Neuronal stem cell (in vitro differentiated cells): ENCODE measurements at regions not wholly inside any gene's neighbourhood (a gene's known extent, or its start where the extent isn't known, plus 50 kb on each side); places are given as distances from the start of the nearest gene placed in this dataset.

Experiments
- DNase-seq: peaks from one replicate; pipeline ENCODE4 v3.0.0-alpha.2; 2013; ENCODE audit warnings: low spot score
- H2AFZ ChIP-seq: one replicate; pipeline ENCODE4 v1.6.1; 2013; ENCODE audit warnings: mild to moderate bottlenecking, low read length, inconsistent platforms
- H2AK5ac ChIP-seq: 2 replicates; pipeline ENCODE4 v1.6.1; 2013; ENCODE audit warnings: low read depth, mild to moderate bottlenecking, inconsistent platforms, low read length, moderate library complexity, mixed read lengths
- H2BK120ac ChIP-seq: 2 replicates; pipeline ENCODE4 v1.6.1; 2013; ENCODE audit warnings: low read depth, mild to moderate bottlenecking, inconsistent platforms, low read length, moderate library complexity, mixed read lengths
- H2BK12ac ChIP-seq: one replicate; pipeline ENCODE4 v1.6.1; 2013; ENCODE audit warnings: low read length, inconsistent platforms
- H2BK15ac ChIP-seq: 2 replicates; pipeline ENCODE4 v1.6.1; 2013; ENCODE audit warnings: mild to moderate bottlenecking, low read length, inconsistent platforms, mixed read lengths
- H2BK5ac ChIP-seq: one replicate; pipeline ENCODE4 v1.6.1; 2013; ENCODE audit warnings: inconsistent platforms, mild to moderate bottlenecking, low read length, moderate library complexity
- H3K14ac ChIP-seq: one replicate; pipeline ENCODE4 v1.6.1; 2013; ENCODE audit warnings: low read length, inconsistent platforms
- H3K18ac ChIP-seq: 2 replicates; pipeline ENCODE4 v1.6.1; 2013; ENCODE audit warnings: low read length, inconsistent platforms
- H3K23ac ChIP-seq: 2 replicates; pipeline ENCODE4 v1.6.1; 2013; ENCODE audit warnings: low read depth, mild to moderate bottlenecking, mixed read lengths, low read length, inconsistent platforms; ENCODE audit not compliant: poor library complexity
- H3K27ac ChIP-seq: replicated peaks from 3 replicates; pipeline ENCODE4 v1.5.1; 2013; ENCODE audit warnings: low read length, inconsistent platforms
- H3K27me3 ChIP-seq, 3 experiments: 2 replicates each; pipeline ENCODE4 v1.6.1; 2013; ENCODE audit warnings: low read length in 3 of 3, mild to moderate bottlenecking in 2 of 3, inconsistent platforms in 1 of 3, low read depth in 1 of 3, mixed read lengths in 1 of 3, moderate library complexity in 1 of 3; ENCODE audit not compliant: control insufficient read depth in 3 of 3, insufficient read depth in 3 of 3
- H3K36me3 ChIP-seq, 2 donors: replicated peaks in 1 of 2; 2 replicates each; pipeline ENCODE4 v1.6.1; 2013; ENCODE audit warnings: low read length in 2 of 2; ENCODE audit not compliant: control insufficient read depth in 2 of 2, insufficient read depth in 2 of 2
- H3K4ac ChIP-seq: 2 replicates; pipeline ENCODE4 v1.6.1; 2013; ENCODE audit warnings: inconsistent platforms, mild to moderate bottlenecking, low read length, moderate library complexity
- H3K4me1 ChIP-seq, 2 donors: 1 replicate in 1 of 2; 2 replicates in 1 of 2; pipeline ENCODE4 v1.6.1; 2013; ENCODE audit warnings: low read length in 2 of 2, low read depth in 1 of 2; ENCODE audit not compliant: control insufficient read depth in 2 of 2, insufficient read depth in 1 of 2
- H3K4me2 ChIP-seq: one replicate; pipeline ENCODE4 v1.6.1; 2013; ENCODE audit warnings: mild to moderate bottlenecking, low read length, inconsistent platforms; ENCODE audit not compliant: insufficient read depth, poor library complexity, severe bottlenecking
- H3K4me3 ChIP-seq, 2 donors: 2 replicates each; pipeline ENCODE4 v1.5.1; 2013; ENCODE audit warnings: low read length in 2 of 2, mild to moderate bottlenecking in 2 of 2, inconsistent platforms in 1 of 2, moderate library complexity in 1 of 2
- H3K79me1 ChIP-seq: one replicate; pipeline ENCODE4 v1.6.1; 2013; ENCODE audit warnings: low read depth, mild to moderate bottlenecking, inconsistent platforms, low read length, moderate library complexity
- H3K9ac ChIP-seq: one replicate; pipeline ENCODE4 v1.6.1; 2013; ENCODE audit warnings: mild to moderate bottlenecking, low read depth, low read length, inconsistent platforms; ENCODE audit not compliant: poor library complexity
- H3K9me3 ChIP-seq, 2 donors: replicated peaks in 1 of 2; 2 replicates each; pipeline versions ENCODE3 to v1.6.1; 2013; ENCODE audit warnings: low read length in 2 of 2, mild to moderate bottlenecking in 2 of 2, inconsistent platforms in 1 of 2, low read depth in 1 of 2, mixed read lengths in 1 of 2, moderate library complexity in 1 of 2; ENCODE audit not compliant: control insufficient read depth in 2 of 2, insufficient read depth in 1 of 2
- H4K8ac ChIP-seq: one replicate; pipeline ENCODE4 v1.6.1; 2013; ENCODE audit warnings: low read depth, mild to moderate bottlenecking, inconsistent platforms, low read length, moderate library complexity
- H4K91ac ChIP-seq: one replicate; pipeline ENCODE4 v1.6.1; 2013; ENCODE audit warnings: low read length, low read depth, mild to moderate bottlenecking, inconsistent platforms; ENCODE audit not compliant: poor library complexity
- WGBS, 2 donors: extraction: QIAGEN DNeasy Blood & Tissue Kit; methylation state at CpG; one replicate each; pipeline ENCODE4 v1.1.7; 2013; ENCODE audit warnings: missing lambda C conversion rate in 2 of 2, mixed read lengths in 1 of 2; ENCODE audit not compliant: insufficient read length in 2 of 2, insufficient replicate concordance in 1 of 2; ENCODE audit errors: extremely low coverage in 2 of 2; 5-methylcytosine and 5-hydroxymethylcytosine counted together

DNA sequence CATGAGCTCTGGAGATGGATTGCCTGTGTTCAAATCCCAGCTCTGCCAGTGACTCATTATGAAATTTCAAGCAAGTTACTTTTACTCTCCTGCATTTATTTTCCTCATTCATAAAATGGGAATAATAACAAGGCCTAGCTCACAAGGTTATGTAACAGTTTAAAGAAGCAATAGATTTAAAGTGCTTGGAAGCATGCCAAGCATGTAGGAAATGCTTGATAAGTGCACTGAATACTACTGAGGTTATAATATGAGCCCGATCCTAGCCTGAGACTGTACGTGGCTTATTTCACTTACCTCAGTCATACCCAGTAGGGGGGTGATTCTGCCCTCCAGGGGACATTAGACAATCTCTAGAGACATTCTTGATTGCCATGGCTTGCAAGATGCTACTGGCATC lies 734.1 kb upstream of the WWC1 start:
- no peaks in the 10 kb centered on the region for H3K36me3 ChIP-seq
- H3K14ac ChIP-seq = no peak overlapping the region
- H3K18ac ChIP-seq = no peak overlapping the region
- no peak overlapping the region for H2BK120ac ChIP-seq
- H3K4ac ChIP-seq = no peak overlapping the region
- H3K4me3 ChIP-seq = no peak overlapping the region
- no peak overlapping the region for H3K9ac ChIP-seq
- no peak overlapping the region for H3K4me2 ChIP-seq
- no peaks in the 10 kb centered on the region for H3K79me1 ChIP-seq
- H2BK5ac ChIP-seq = no peak overlapping the region
- no peak overlapping the region for H2AFZ ChIP-seq
- H3K4me1 ChIP-seq = peaks cover 18 to 24% of the 10 kb centered on the region in 2 donors
- H3K27ac ChIP-seq = no peak overlapping the region
- H3K27me3 ChIP-seq = no peaks in the 10 kb centered on the region
- H2BK15ac ChIP-seq = no peak overlapping the region
- no peak overlapping the region for H4K8ac ChIP-seq
- H2AK5ac ChIP-seq = no peak overlapping the region
- no CpG with 5 or more reads among the region's 2 CpGs for WGBS, 2 donors
- no peak for DNase-seq
- H2BK12ac ChIP-seq = no peak overlapping the region
- H4K91ac ChIP-seq = no peak overlapping the region
- H3K23ac ChIP-seq = no peak overlapping the region
- H3K9me3 ChIP-seq = peaks cover 0 to 4% of the 10 kb centered on the region in 2 donors

DNA sequence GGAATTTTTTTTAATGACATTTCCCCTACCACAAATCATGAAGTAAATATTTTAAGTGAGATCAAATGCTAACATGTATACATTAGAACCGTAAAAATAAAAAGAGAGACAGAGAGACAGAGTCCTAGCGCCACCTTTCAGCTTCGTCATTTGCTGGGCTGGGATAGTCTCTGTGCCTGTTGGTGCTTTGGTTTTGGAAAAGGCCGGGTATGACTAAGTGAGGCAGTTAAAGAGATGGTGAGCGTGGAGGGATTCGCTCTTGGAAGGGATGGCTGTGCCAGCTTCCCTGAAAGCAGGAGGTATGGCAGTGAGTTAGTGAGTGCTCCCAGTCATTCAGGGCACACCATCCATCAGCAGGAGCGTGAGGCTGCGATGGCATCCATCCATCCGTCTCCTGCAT lies 729.6 kb upstream of the WWC1 start:
- Histone ChIP-seq H3K79me1 (no peaks in the 10 kb centered on the region), H2AK5ac (no peak overlapping the region), H2AFZ (no peak overlapping the region), H4K91ac (no peak overlapping the region), H3K36me3 (no peaks in the 10 kb centered on the region), H3K4me1 (peaks cover 0 to 5% of the 10 kb centered on the region in 2 donors), H3K4me3 (no peak overlapping the region), H3K27ac (no peak overlapping the region), H3K27me3 (peaks cover 0 to 3% (median 0%) of the 10 kb centered on the region in 3 experiments), H3K23ac (no peak overlapping the region), H3K14ac (no peak overlapping the region), H4K8ac (no peak overlapping the region), H3K4me2 (no peak overlapping the region), H3K9ac (no peak overlapping the region), H2BK120ac (no peak overlapping the region), H2BK5ac (no peak overlapping the region), H2BK15ac (no peak overlapping the region), H3K4ac (no peak overlapping the region), H3K18ac (no peak overlapping the region), H3K9me3 (peaks cover 0 to 4% of the 10 kb centered on the region in 2 donors), H2BK12ac (no peak overlapping the region)
- no CpG with 5 or more reads among the region's 9 CpGs for WGBS, 2 donors
- no peak for DNase-seq

DNA sequence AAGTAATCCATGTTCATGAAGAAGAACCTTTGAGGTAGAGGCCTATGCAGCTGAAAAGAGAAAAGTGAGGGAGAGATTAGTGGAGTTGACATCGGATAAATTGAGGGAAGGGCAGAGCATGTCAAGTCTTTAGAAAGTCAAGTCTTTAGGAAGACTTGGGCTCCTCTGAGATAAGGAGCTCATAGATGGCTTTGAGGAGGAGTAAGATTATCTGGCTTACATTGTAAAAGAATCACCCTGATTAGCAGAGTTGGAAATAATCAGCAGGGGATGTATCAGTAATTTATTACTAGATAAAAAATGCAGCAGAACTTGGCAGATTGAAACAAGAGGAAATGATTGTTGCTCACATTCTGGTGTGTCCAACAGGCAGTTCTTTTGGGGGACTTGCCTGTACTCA lies 727.2 kb upstream of the WWC1 start:
- Histone ChIP-seq H2BK12ac (no peak overlapping the region), H3K23ac (no peak overlapping the region), H3K4me3 (no peak overlapping the region), H3K27me3 (peaks cover 0 to 3% (median 0%) of the 10 kb centered on the region in 3 experiments), H2BK15ac (no peak overlapping the region), H2BK5ac (no peak overlapping the region), H4K8ac (no peak overlapping the region), H3K9ac (no peak overlapping the region), H3K4me2 (no peak overlapping the region), H3K14ac (no peak overlapping the region), H2AK5ac (no peak overlapping the region), H3K18ac (no peak overlapping the region), H3K9me3 (no peaks in the 10 kb centered on the region), H2AFZ (no peak overlapping the region), H3K4ac (no peak overlapping the region), H4K91ac (no peak overlapping the region), H2BK120ac (no peak overlapping the region), H3K36me3 (no peaks in the 10 kb centered on the region), H3K4me1 (peaks cover 0 to 5% of the 10 kb centered on the region in 2 donors), H3K79me1 (no peaks in the 10 kb centered on the region), H3K27ac (no peak overlapping the region)
- DNase-seq = no peak
- no CpG with 5 or more reads among the region's 1 CpG for WGBS, 2 donors

DNA sequence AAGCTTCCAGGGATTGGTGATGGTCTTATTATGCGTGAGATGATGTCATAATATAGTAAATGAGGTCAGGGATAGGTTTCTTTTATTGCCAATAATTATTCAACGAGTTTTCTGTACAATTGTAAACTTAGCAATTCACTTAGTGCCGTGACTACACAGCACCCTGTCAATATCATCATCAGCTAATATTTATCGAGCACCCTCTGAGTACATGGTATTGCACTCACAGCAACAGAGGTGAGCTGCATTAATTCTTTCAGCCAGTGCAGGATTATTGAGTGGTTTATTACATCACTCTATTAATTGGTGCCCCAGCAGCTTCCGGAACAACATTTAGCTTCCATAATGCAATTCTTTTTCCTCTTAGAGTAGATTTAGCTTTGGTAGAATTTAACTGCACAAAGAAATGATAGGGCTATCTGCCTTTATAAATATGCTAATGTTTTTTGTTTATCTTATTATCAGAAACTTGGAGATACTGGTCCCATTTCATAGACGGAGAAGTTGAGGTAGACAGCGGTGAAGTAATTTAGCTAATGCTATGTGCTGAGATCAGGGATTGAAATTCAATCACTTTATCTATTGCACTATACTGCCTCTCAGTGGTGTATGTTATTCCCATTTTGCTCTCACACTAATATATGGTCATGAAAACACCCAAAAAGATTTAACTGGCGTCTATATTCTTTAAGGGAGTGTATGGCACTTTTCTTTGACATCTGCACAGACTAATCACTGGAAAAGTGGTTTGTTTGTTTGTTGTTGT lies 726.1 kb upstream of the WWC1 start:
- H3K18ac ChIP-seq = no peak overlapping the region
- no peak for DNase-seq

More for the DNA sequence above, 726.1 kb upstream of the WWC1 start:
- Histone ChIP-seq H3K27me3 (peaks cover 0 to 3% (median 0%) of the 10 kb centered on the region in 3 experiments), H3K4ac (no peak overlapping the region), H3K4me2 (no peak overlapping the region), H4K8ac (no peak overlapping the region), H3K79me1 (no peaks in the 10 kb centered on the region), H3K4me3 (no peak overlapping the region), H2AFZ (no peak overlapping the region), H2BK12ac (no peak overlapping the region), H2BK15ac (no peak overlapping the region), H2AK5ac (no peak overlapping the region), H3K14ac (no peak overlapping the region), H3K9ac (no peak overlapping the region), H3K4me1 (peaks cover 2 to 4% of the 10 kb centered on the region in 2 donors), H4K91ac (no peak overlapping the region), H2BK5ac (no peak overlapping the region), H2BK120ac (no peak overlapping the region), H3K23ac (no peak overlapping the region), H3K9me3 (no peaks in the 10 kb centered on the region), H3K27ac (no peak overlapping the region), H3K36me3 (no peaks in the 10 kb centered on the region)
- WGBS, 2 donors = no CpG with 5 or more reads among the region's 8 CpGs
